ENCODE measurements at regions not wholly inside any gene's neighbourhood (a gene's known extent, or its start where the extent isn't known, plus 50 kb on each side); places are given as distances from the start of the nearest gene placed in this dataset.
"Not testable (repeated sequence)": the region's sequence is repeated elsewhere in the genome, so short reads cannot be mapped to it uniquely, and the experiment has no call there.

GRCh38 chr18:14693882-14694281 is 54.1 kb upstream of the ANKRD30B start:
- POLR2A ChIA-PET; H3K36me3 ChIP-seq (ENCODE audit: control insufficient read depth in 2 of 2, insufficient read depth in 1 of 2, low read length in 2 of 2); H3K4me3 ChIP-seq (ENCODE audit: low read depth, low read length); H3K9me3 ChIP-seq (ENCODE audit: control insufficient read depth, insufficient read depth, low read depth, low read length); H3K27ac ChIP-seq (ENCODE audit: extremely low read depth, low read depth, low read length); H3K4me1 ChIP-seq (ENCODE audit: control insufficient read depth, insufficient read depth, low read length); CTCF ChIA-PET: not testable (repeated sequence)

- H3K36me3 ChIP-seq (ENCODE audit: control insufficient read depth in 2 of 2, insufficient read depth in 1 of 2, low read length in 2 of 2); H3K4me3 ChIP-seq (ENCODE audit: low read depth, low read length); H3K4me1 ChIP-seq (ENCODE audit: control insufficient read depth, insufficient read depth, low read length); H3K9me3 ChIP-seq (ENCODE audit: control insufficient read depth, insufficient read depth, low read depth, low read length); CTCF ChIA-PET; H3K27ac ChIP-seq (ENCODE audit: extremely low read depth, low read depth, low read length); POLR2A ChIA-PET: not testable (repeated sequence)
Observed at GRCh38 chr18:14698006-14698405, 50.0 kb upstream of the ANKRD30B start.

Data from HEK293 (cell line).